SK-N-SH treated with all-trans-retinoic acid at 6 μM for 48 hours (cell line): ENCODE measurements at regions not wholly inside any gene's neighbourhood (a gene's known extent, or its start where the extent isn't known, plus 50 kb on each side); places are given as distances from the start of the nearest gene placed in this dataset.

ENCODE experiments used
- ATAC-seq: fragments of 200-7000 bp; cut with Tn5 transposase; 3 replicates; pipeline ENCODE4 v1.9.1; 2020; ENCODE audit warnings: mild to moderate bottlenecking, moderate library complexity
- BACH2 ChIP-seq: fragments of 250-450 bp; sonication (Bioruptor Pico); IDR thresholded peaks from 2 replicates; pipeline ENCODE4 v1.9.0; 2021; ENCODE audit warnings: mild to moderate bottlenecking, borderline replicate concordance
- CSDC2 ChIP-seq: fragments of 250-450 bp; sonication (Bioruptor Pico); IDR thresholded peaks from 2 replicates; pipeline ENCODE4 v1.5.0; 2020; ENCODE audit warnings: mild to moderate bottlenecking, moderate library complexity
- ESRRG ChIP-seq: fragments of 250-450 bp; sonication (Bioruptor Pico); IDR thresholded peaks from 2 replicates; pipeline ENCODE4 v1.6.1; 2021; ENCODE audit warnings: mild to moderate bottlenecking
- GLIS3 ChIP-seq: fragments of 250-450 bp; sonication (Bioruptor Pico); IDR thresholded peaks from 2 replicates; pipeline ENCODE4 v1.5.0; 2020; ENCODE audit warnings: mild to moderate bottlenecking, moderate library complexity
- ISL1 ChIP-seq: fragments of 250-450 bp; sonication (Bioruptor Pico); IDR thresholded peaks from 2 replicates; pipeline ENCODE4 v2.1.2; 2022; ENCODE audit warnings: mild to moderate bottlenecking, moderate library complexity
- PPARA ChIP-seq: fragments of 250-450 bp; sonication (Bioruptor Pico); IDR thresholded peaks from 2 replicates; pipeline ENCODE4 v1.5.0; 2020; ENCODE audit warnings: mild to moderate bottlenecking, borderline replicate concordance
- SNAI2 ChIP-seq: fragments of 250-450 bp; sonication (Bioruptor Pico); IDR thresholded peaks from 2 replicates; pipeline ENCODE4 v1.5.0; 2020; ENCODE audit warnings: mild to moderate bottlenecking, moderate library complexity
- TCF4 ChIP-seq: fragments of 250-450 bp; sonication (Bioruptor Pico); IDR thresholded peaks from 2 replicates; pipeline ENCODE4 v1.8.0; 2021; ENCODE audit warnings: mild to moderate bottlenecking, moderate library complexity, borderline replicate concordance
- TOX ChIP-seq: fragments of 250-450 bp; sonication (Bioruptor Pico); IDR thresholded peaks from 2 replicates; pipeline ENCODE4 v1.8.0; 2021; ENCODE audit warnings: mild to moderate bottlenecking, moderate library complexity, borderline replicate concordance
- ZC3H10 ChIP-seq: fragments of 250-450 bp; sonication (Bioruptor Pico); IDR thresholded peaks from 2 replicates; pipeline ENCODE4 v1.5.1; 2021; ENCODE audit warnings: mild to moderate bottlenecking, moderate library complexity
- ZFP3 ChIP-seq: fragments of 250-450 bp; sonication (Bioruptor Pico); IDR thresholded peaks from 2 replicates; pipeline ENCODE4 v1.5.0; 2020; ENCODE audit warnings: mild to moderate bottlenecking, moderate library complexity
- ZNF565 ChIP-seq: fragments of 450-650 bp; formaldehyde crosslinking; conservative IDR thresholded peaks from 2 replicates; pipeline ENCODE4 v1.5.0; 2020; ENCODE audit warnings: low read depth, mild to moderate bottlenecking, moderate library complexity
- ZNF70 ChIP-seq: fragments of 450-650 bp; formaldehyde crosslinking; IDR thresholded peaks from 2 replicates; pipeline ENCODE4 v1.5.0; 2020; ENCODE audit warnings: mild to moderate bottlenecking, moderate library complexity
- ZNF8 ChIP-seq: fragments of 450-650 bp; formaldehyde crosslinking; IDR thresholded peaks from 2 replicates; pipeline ENCODE4 v1.5.0; 2020; ENCODE audit warnings: mild to moderate bottlenecking, moderate library complexity
- TF ChIP-seq, protein P1 (sequence below): fragments of 250-450 bp; sonication (Bioruptor Pico); IDR thresholded peaks from 2 replicates; pipeline ENCODE4 v1.5.0; 2020; ENCODE audit warnings: mild to moderate bottlenecking, moderate library complexity
- TF ChIP-seq, protein P2 (sequence below): fragments of 250-450 bp; sonication (Bioruptor Pico); IDR thresholded peaks from 2 replicates; pipeline ENCODE4 v1.8.0; 2020; ENCODE audit warnings: mild to moderate bottlenecking, moderate library complexity, borderline replicate concordance
- TF ChIP-seq, protein P3 (sequence below): fragments of 250-450 bp; sonication (Bioruptor Pico); IDR thresholded peaks from 2 replicates; pipeline ENCODE4 v1.5.1; 2020; ENCODE audit warnings: low read depth, mild to moderate bottlenecking, moderate library complexity
- TF ChIP-seq, protein P4 (sequence below): fragments of 250-450 bp; sonication (Bioruptor Pico); IDR thresholded peaks from 2 replicates; pipeline ENCODE4 v1.8.0; 2021; ENCODE audit warnings: low read depth, mild to moderate bottlenecking, moderate library complexity, borderline replicate concordance
- TF ChIP-seq, protein P5 (sequence below): fragments of 250-450 bp; sonication (Bioruptor Pico); IDR thresholded peaks from 2 replicates; pipeline ENCODE4 v1.5.1; 2021; ENCODE audit warnings: mild to moderate bottlenecking, moderate library complexity

DNA sequence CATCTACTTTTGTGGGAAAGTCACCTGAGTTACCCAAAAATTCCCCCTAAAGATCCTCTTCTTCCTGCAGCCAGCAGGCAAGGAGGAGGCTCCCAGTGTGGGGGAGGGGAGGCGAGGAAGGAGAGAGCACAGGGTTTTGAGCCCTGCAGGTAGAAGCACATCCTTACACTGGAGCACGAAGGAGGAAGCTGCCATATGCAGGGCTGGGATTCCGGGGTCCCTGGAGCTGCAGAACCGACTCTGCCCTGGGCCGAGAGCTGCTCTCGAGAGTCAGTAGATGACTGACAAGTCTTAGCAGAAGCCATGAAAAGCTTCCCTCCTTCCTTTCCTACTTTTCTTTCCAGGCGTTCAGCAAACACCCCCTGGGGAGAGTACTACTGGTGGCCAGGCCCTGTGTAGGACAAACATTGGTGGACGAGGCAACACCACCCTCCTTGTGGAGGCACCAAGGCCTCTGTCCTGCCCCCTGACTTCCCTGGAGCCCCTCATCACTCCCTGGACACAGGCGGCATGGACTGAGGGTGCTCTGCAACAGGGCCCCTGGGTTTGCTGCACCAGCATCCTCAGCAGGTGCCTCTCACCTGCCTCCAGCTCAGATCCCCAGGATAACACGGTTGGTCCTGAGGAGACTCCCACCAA, 211.7 kb upstream of the CST7 start:
- TF ChIP-seq ZFP3 (no peak), GLIS3 (CRISPR knock-in tag) (no peak), PPARA (CRISPR knock-in tag) (no peak), ZNF8 (CRISPR knock-in tag) (no peak), ISL1 (CRISPR knock-in tag) (no peak), ESRRG (CRISPR knock-in tag) (no peak), ZNF565 (no peak)
- TF ChIP-seq, protein P1, sequence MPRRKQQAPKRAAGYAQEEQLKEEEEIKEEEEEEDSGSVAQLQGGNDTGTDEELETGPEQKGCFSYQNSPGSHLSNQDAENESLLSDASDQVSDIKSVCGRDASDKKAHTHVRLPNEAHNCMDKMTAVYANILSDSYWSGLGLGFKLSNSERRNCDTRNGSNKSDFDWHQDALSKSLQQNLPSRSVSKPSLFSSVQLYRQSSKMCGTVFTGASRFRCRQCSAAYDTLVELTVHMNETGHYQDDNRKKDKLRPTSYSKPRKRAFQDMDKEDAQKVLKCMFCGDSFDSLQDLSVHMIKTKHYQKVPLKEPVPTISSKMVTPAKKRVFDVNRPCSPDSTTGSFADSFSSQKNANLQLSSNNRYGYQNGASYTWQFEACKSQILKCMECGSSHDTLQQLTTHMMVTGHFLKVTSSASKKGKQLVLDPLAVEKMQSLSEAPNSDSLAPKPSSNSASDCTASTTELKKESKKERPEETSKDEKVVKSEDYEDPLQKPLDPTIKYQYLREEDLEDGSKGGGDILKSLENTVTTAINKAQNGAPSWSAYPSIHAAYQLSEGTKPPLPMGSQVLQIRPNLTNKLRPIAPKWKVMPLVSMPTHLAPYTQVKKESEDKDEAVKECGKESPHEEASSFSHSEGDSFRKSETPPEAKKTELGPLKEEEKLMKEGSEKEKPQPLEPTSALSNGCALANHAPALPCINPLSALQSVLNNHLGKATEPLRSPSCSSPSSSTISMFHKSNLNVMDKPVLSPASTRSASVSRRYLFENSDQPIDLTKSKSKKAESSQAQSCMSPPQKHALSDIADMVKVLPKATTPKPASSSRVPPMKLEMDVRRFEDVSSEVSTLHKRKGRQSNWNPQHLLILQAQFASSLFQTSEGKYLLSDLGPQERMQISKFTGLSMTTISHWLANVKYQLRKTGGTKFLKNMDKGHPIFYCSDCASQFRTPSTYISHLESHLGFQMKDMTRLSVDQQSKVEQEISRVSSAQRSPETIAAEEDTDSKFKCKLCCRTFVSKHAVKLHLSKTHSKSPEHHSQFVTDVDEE (CRISPR knock-in tag) = no peak
- TF ChIP-seq, protein P2, sequence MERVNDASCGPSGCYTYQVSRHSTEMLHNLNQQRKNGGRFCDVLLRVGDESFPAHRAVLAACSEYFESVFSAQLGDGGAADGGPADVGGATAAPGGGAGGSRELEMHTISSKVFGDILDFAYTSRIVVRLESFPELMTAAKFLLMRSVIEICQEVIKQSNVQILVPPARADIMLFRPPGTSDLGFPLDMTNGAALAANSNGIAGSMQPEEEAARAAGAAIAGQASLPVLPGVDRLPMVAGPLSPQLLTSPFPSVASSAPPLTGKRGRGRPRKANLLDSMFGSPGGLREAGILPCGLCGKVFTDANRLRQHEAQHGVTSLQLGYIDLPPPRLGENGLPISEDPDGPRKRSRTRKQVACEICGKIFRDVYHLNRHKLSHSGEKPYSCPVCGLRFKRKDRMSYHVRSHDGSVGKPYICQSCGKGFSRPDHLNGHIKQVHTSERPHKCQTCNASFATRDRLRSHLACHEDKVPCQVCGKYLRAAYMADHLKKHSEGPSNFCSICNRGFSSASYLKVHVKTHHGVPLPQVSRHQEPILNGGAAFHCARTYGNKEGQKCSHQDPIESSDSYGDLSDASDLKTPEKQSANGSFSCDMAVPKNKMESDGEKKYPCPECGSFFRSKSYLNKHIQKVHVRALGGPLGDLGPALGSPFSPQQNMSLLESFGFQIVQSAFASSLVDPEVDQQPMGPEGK (CRISPR knock-in tag) = no peak
- TF ChIP-seq, protein P3, sequence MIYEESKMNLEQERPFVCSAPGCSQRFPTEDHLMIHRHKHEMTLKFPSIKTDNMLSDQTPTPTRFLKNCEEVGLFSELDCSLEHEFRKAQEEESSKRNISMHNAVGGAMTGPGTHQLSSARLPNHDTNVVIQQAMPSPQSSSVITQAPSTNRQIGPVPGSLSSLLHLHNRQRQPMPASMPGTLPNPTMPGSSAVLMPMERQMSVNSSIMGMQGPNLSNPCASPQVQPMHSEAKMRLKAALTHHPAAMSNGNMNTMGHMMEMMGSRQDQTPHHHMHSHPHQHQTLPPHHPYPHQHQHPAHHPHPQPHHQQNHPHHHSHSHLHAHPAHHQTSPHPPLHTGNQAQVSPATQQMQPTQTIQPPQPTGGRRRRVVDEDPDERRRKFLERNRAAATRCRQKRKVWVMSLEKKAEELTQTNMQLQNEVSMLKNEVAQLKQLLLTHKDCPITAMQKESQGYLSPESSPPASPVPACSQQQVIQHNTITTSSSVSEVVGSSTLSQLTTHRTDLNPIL (CRISPR knock-in tag) = no peak
- TF ChIP-seq, protein P4, sequence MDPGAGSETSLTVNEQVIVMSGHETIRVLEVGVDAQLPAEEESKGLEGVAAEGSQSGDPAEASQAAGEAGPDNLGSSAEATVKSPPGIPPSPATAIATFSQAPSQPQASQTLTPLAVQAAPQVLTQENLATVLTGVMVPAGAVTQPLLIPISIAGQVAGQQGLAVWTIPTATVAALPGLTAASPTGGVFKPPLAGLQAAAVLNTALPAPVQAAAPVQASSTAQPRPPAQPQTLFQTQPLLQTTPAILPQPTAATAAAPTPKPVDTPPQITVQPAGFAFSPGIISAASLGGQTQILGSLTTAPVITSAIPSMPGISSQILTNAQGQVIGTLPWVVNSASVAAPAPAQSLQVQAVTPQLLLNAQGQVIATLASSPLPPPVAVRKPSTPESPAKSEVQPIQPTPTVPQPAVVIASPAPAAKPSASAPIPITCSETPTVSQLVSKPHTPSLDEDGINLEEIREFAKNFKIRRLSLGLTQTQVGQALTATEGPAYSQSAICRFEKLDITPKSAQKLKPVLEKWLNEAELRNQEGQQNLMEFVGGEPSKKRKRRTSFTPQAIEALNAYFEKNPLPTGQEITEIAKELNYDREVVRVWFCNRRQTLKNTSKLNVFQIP (CRISPR knock-in tag) = no peak
- no peak for ATAC-seq

DNA sequence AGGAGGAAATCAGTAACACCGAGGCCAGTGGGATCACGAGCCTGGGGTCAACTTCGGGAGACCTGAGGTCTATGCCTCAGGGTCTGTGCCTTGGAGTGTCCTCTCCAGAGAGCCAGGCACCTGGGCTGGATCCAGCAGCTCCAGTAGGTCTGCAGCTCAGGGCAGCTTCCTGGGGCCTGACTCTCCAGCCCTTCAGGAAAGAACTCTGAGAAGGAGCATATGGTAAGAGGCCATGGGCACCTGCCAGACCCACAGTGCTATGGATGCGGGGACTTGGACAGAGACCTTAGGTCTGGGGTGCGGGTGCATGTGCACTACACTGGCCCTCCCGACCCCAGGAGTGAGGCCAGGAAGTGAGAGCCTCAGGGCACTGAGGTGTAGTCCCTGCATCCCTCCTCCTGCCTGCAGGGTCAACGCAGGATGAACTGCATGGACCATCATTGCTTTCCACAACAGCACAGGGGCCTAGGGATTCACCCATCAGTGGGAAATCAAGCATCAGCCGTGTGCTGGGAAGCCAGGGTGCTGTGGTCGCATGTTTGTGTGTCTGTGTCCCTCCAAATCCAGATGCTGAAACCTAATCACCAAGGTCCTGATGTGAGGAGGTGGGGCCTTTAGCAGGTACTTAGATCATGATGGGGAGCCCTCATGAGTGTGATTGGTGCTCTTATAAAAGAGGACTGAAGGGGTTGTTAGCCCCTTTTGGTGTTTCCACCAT, 210.9 kb upstream of the CST7 start:
- ATAC-seq = no peak
- no peak for TF ChIP-seq ZNF8 (CRISPR knock-in tag)
- no peak for TF ChIP-seq ZNF565
- TF ChIP-seq, protein P4 (CRISPR knock-in tag) = no peak
- TF ChIP-seq TCF4 (CRISPR knock-in tag) = no peak
- TF ChIP-seq CSDC2 (CRISPR knock-in tag) = no peak
- no peak for TF ChIP-seq TOX (CRISPR knock-in tag)
- no peak for TF ChIP-seq ZFP3
- TF ChIP-seq, protein P1 (CRISPR knock-in tag) = no peak
- TF ChIP-seq ZC3H10 (CRISPR knock-in tag) = no peak
- TF ChIP-seq SNAI2 (CRISPR knock-in tag) = no peak
- TF ChIP-seq, protein P2 (CRISPR knock-in tag) = no peak
- TF ChIP-seq, protein P5, sequence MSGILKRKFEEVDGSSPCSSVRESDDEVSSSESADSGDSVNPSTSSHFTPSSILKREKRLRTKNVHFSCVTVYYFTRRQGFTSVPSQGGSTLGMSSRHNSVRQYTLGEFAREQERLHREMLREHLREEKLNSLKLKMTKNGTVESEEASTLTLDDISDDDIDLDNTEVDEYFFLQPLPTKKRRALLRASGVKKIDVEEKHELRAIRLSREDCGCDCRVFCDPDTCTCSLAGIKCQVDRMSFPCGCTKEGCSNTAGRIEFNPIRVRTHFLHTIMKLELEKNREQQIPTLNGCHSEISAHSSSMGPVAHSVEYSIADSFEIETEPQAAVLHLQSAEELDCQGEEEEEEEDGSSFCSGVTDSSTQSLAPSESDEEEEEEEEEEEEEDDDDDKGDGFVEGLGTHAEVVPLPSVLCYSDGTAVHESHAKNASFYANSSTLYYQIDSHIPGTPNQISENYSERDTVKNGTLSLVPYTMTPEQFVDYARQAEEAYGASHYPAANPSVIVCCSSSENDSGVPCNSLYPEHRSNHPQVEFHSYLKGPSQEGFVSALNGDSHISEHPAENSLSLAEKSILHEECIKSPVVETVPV (CRISPR knock-in tag) = no peak
- TF ChIP-seq, protein P3 (CRISPR knock-in tag) = no peak
- TF ChIP-seq ZNF70 (CRISPR knock-in tag) = no peak
- TF ChIP-seq BACH2 (CRISPR knock-in tag) = no peak
